H1 (cell line): ENCODE measurements at regions not wholly inside any gene's neighbourhood (a gene's known extent, or its start where the extent isn't known, plus 50 kb on each side); places are given as distances from the start of the nearest gene placed in this dataset.

Source experiments
- CTCF ChIA-PET: fragments of 300-600 bp; sonication (Branson Sonifier 250); formaldehyde crosslinking; loops from one replicate; lab custom pipeline; 2021; ENCODE audit not compliant: partially characterized antibody; lab: Charles Lee
- POLR2A ChIA-PET: fragments of 300-600 bp; sonication (Branson Sonifier 250); formaldehyde crosslinking; loops from one replicate; lab custom pipeline; 2021; ENCODE audit warnings: inconsistent platforms; ENCODE audit not compliant: partially characterized antibody; lab: Charles Lee
- DNase-seq, 2 experiments: peaks; one replicate each; pipeline versions ENCODE4 v3.0.0 to v3.0.0-alpha.2; 2010 to 2022; ENCODE audit warnings: low spot score in 2 of 2, low read depth in 1 of 2, mixed read lengths in 1 of 2
- FAIRE-seq: peaks from 2 replicates; lab custom pipeline; 2011; peaks lifted over from hg19 to GRCh38; lab: Jason Lieb, UNC
- H2AFZ ChIP-seq: 2 replicates; pipeline ENCODE4 v1.8.1; 2012; ENCODE audit warnings: low read length, inconsistent platforms
- H2AK5ac ChIP-seq: 2 replicates; pipeline ENCODE4 v1.6.1; 2013; ENCODE audit warnings: low read depth, low read length
- H2BK120ac ChIP-seq: replicated peaks from 2 replicates; pipeline ENCODE3; 2013; ENCODE audit warnings: low read depth, low read length, inconsistent platforms
- H2BK12ac ChIP-seq: 2 replicates; pipeline ENCODE4 v1.6.1; 2013; ENCODE audit warnings: low read depth, low read length
- H2BK15ac ChIP-seq: 2 replicates; pipeline ENCODE4 v1.6.1; 2013; ENCODE audit warnings: low read length
- H2BK20ac ChIP-seq: 2 replicates; pipeline ENCODE4 v1.6.1; 2013; ENCODE audit warnings: low read length
- H2BK5ac ChIP-seq: 2 replicates; pipeline ENCODE4 v1.6.1; 2013; ENCODE audit warnings: low read depth, low read length
- H3K14ac ChIP-seq: 2 replicates; pipeline ENCODE4 v1.6.1; 2013; ENCODE audit warnings: inconsistent platforms; ENCODE audit not compliant: insufficient read length
- H3K18ac ChIP-seq: 2 replicates; pipeline ENCODE4 v1.6.1; 2013; ENCODE audit warnings: low read length; ENCODE audit errors: extremely low read depth
- H3K23ac ChIP-seq: 2 replicates; pipeline ENCODE4 v1.6.1; 2013; ENCODE audit warnings: inconsistent platforms; ENCODE audit not compliant: insufficient read length
- H3K23me2 ChIP-seq: 2 replicates; pipeline ENCODE4 v1.6.1; 2013; ENCODE audit warnings: low read depth, low read length
- H3K27ac ChIP-seq: 2 replicates; pipeline ENCODE4 v1.6.1; 2011; ENCODE audit warnings: low read depth, low read length, inconsistent platforms
- H3K27me3 ChIP-seq, 4 experiments: replicated peaks in 1 of 4; 1 replicate in 1 of 4; 2 replicates in 3 of 4; pipeline versions ENCODE4 v1.6.1 to v1.8.1; 2011 to 2013; ENCODE audit warnings: low read length in 3 of 4, mild to moderate bottlenecking in 3 of 4, inconsistent platforms in 2 of 4, mixed read lengths in 2 of 4, moderate library complexity in 1 of 4; ENCODE audit not compliant: control insufficient read depth in 3 of 4, insufficient read depth in 3 of 4; ENCODE audit errors: extremely low read depth in 1 of 4
- H3K36me3 ChIP-seq, 4 experiments: 2 replicates each; pipeline versions ENCODE4 v1.6.1 to v1.8.1; 2011 to 2013; ENCODE audit warnings: mild to moderate bottlenecking in 4 of 4, low read length in 3 of 4, moderate library complexity in 2 of 4, control low read depth in 1 of 4, inconsistent platforms in 1 of 4; ENCODE audit not compliant: insufficient read depth in 4 of 4, control insufficient read depth in 2 of 4
- H3K4ac ChIP-seq: replicated peaks from 2 replicates; pipeline ENCODE3; 2013; ENCODE audit warnings: low read length, low read depth, mixed read lengths, inconsistent platforms; ENCODE audit not compliant: insufficient read length
- H3K4me1 ChIP-seq, 4 experiments: replicated peaks in 1 of 4; 1 replicate in 1 of 4; 2 replicates in 3 of 4; pipeline versions ENCODE4 v1.6.1 to v1.8.1; 2011 to 2013; ENCODE audit warnings: low read length in 3 of 4, inconsistent platforms in 2 of 4, mixed read lengths in 1 of 4; ENCODE audit not compliant: insufficient read depth in 4 of 4, control insufficient read depth in 3 of 4
- H3K4me2 ChIP-seq, 2 experiments: 2 replicates each; pipeline versions ENCODE4 v1.6.1 to v1.8.1; 2011 to 2013; ENCODE audit warnings: low read depth in 2 of 2, low read length in 2 of 2, control low read depth in 1 of 2, inconsistent platforms in 1 of 2, mild to moderate bottlenecking in 1 of 2; ENCODE audit not compliant: insufficient read depth in 1 of 2
- H3K4me3 ChIP-seq, 4 experiments: fragments of 200-600, 300-600 bp in 1 of 4; sonication (generic), shearing (Covaris generic), sonication (Bioruptor Twin) in 1 of 4; 2 replicates each; pipeline versions ENCODE4 v1.5.1 to v1.8.1; 2011 to 2016; ENCODE audit warnings: low read length in 4 of 4, low read depth in 3 of 4, control low read depth in 2 of 4, inconsistent platforms in 2 of 4, mild to moderate bottlenecking in 2 of 4, mixed read lengths in 1 of 4, moderate library complexity in 1 of 4; ENCODE audit not compliant: insufficient read depth in 2 of 4; ENCODE audit errors: extremely low read depth in 1 of 4
- H3K56ac ChIP-seq: replicated peaks from 2 replicates; pipeline ENCODE3; 2013; ENCODE audit warnings: low read depth, mild to moderate bottlenecking, mixed read lengths, low read length, inconsistent platforms; ENCODE audit not compliant: insufficient read length
- H3K79me1 ChIP-seq: 2 replicates; pipeline ENCODE4 v1.6.1; 2013; ENCODE audit warnings: low read depth, low read length, control low read depth
- H3K79me2 ChIP-seq, 2 experiments: 2 replicates each; pipeline versions ENCODE4 v1.6.1 to v1.8.1; 2012 to 2013; ENCODE audit warnings: low read length in 2 of 2, mild to moderate bottlenecking in 2 of 2, inconsistent platforms in 1 of 2; ENCODE audit not compliant: insufficient read depth in 2 of 2, control insufficient read depth in 1 of 2
- H3K9ac ChIP-seq, 4 experiments: replicated peaks in 1 of 4; 1 replicate in 1 of 4; 2 replicates in 3 of 4; pipeline versions ENCODE4 v1.6.1 to v1.8.1; 2011 to 2013; ENCODE audit warnings: low read depth in 3 of 4, low read length in 3 of 4, control low read depth in 2 of 4, mild to moderate bottlenecking in 2 of 4, moderate library complexity in 2 of 4, inconsistent platforms in 1 of 4; ENCODE audit errors: extremely low read depth in 1 of 4
- H3K9me3 ChIP-seq, 2 experiments: 2 replicates each; pipeline versions ENCODE4 v1.6.1 to v1.8.1; 2012 to 2013; ENCODE audit warnings: mild to moderate bottlenecking in 2 of 2, moderate library complexity in 2 of 2, control low read depth in 1 of 2, inconsistent platforms in 1 of 2, low read depth in 1 of 2, low read length in 1 of 2, mixed read lengths in 1 of 2; ENCODE audit not compliant: insufficient read depth in 2 of 2
- H4K20me1 ChIP-seq, 2 experiments: replicated peaks in 1 of 2; 2 replicates each; pipeline versions ENCODE3 to v1.8.1; 2011 to 2013; ENCODE audit warnings: inconsistent platforms in 2 of 2, low read length in 2 of 2, mild to moderate bottlenecking in 1 of 2; ENCODE audit not compliant: insufficient read depth in 2 of 2, control insufficient read depth in 1 of 2
- H4K5ac ChIP-seq: 2 replicates; pipeline ENCODE4 v1.6.1; 2013; ENCODE audit warnings: low read length, low read depth, mixed read lengths, inconsistent platforms; ENCODE audit not compliant: insufficient read length
- H4K8ac ChIP-seq: 2 replicates; pipeline ENCODE4 v1.8.0; 2013; ENCODE audit warnings: mild to moderate bottlenecking, moderate library complexity, low read length, inconsistent platforms; ENCODE audit not compliant: insufficient read depth; ENCODE audit errors: extremely low read depth
- H4K91ac ChIP-seq: replicated peaks from 2 replicates; pipeline ENCODE3; 2013; ENCODE audit warnings: low read length, mixed read lengths, inconsistent platforms; ENCODE audit not compliant: insufficient read length
- BRCA1 ChIP-seq: IDR thresholded peaks from 2 replicates; pipeline ENCODE4 v1.6.1; 2012; ENCODE audit warnings: low read depth, low read length, improper control_type of control experiment
- CBX8 ChIP-seq: fragments of 300-800, 300-1000 bp; sonication (generic); IDR thresholded peaks from 2 replicates; pipeline ENCODE4 v1.7.1; 2016; ENCODE audit warnings: low read depth, low read length, borderline replicate concordance
- KDM5A ChIP-seq: fragments of 200-600 bp; IDR thresholded peaks from 2 replicates; pipeline ENCODE4 v1.7.1; 2012; ENCODE audit warnings: mild to moderate bottlenecking, low read length, inconsistent platforms, mixed read lengths
- RAD21 ChIP-seq, 2 experiments: IDR thresholded peaks in 1 of 2; conservative IDR thresholded peaks in 1 of 2; 2 replicates each; pipeline ENCODE4 v1.6.1; 2011; ENCODE audit warnings: low read depth in 2 of 2, low read length in 2 of 2, improper control_type of control experiment in 1 of 2, inconsistent platforms in 1 of 2, mild to moderate bottlenecking in 1 of 2, moderate library complexity in 1 of 2
- YY1 ChIP-seq: IDR thresholded peaks from 2 replicates; pipeline ENCODE4 v1.6.1; 2011; ENCODE audit warnings: low read depth, mild to moderate bottlenecking, low read length
- WGBS, 2 experiments: shearing (Covaris generic) in 1 of 2; methylation state at CpG; one replicate each; pipeline versions ENCODE4 v1.1.6 to v1.1.7; 2013 to 2015; ENCODE audit warnings: low lambda C conversion rate in 2 of 2, mixed read lengths in 2 of 2, inconsistent platforms in 1 of 2, low coverage in 1 of 2, missing lambda C conversion rate in 1 of 2; ENCODE audit not compliant: insufficient replicate concordance in 2 of 2, insufficient coverage in 1 of 2, insufficient read length in 1 of 2; ENCODE audit errors: extremely low coverage in 1 of 2, missing lambda C conversion rate in 1 of 2; 5-methylcytosine and 5-hydroxymethylcytosine counted together

GRCh38 chr11:119835753-119836152 is 106.8 kb upstream of the NECTIN1 start:
- no peak overlapping the region for H3K4me2 ChIP-seq
- CTCF ChIA-PET = interaction anchor here (1.4 kb wide), 1 partner anchor 15 kb away, joined by 3 read pairs; no protein-coding TSS in a partner anchor
- no peaks in the 10 kb centered on the region for H3K9me3 ChIP-seq
- no peak overlapping the region for H4K5ac ChIP-seq
- no peak overlapping the region for H3K4ac ChIP-seq
- H3K79me1 ChIP-seq = no peaks in the 10 kb centered on the region
- H3K79me2 ChIP-seq = no peaks in the 10 kb centered on the region
- H3K36me3 ChIP-seq = no peaks in the 10 kb centered on the region
- no peak overlapping the region for H3K18ac ChIP-seq
- H3K27me3 ChIP-seq = no peaks in the 10 kb centered on the region; a peak in 1 of 7 replicates
- no peak overlapping the region for H2BK120ac ChIP-seq
- FAIRE-seq = no peak
- H2AFZ ChIP-seq = no peak overlapping the region
- no peak overlapping the region for H3K14ac ChIP-seq
- no peak overlapping the region for H3K23ac ChIP-seq
- TF ChIP-seq BRCA1 (no peak), YY1 (no peak), CBX8 (no peak), RAD21 (IDR thresholded peaks at IDR 0.05 in 1 of 2, conservative IDR thresholded peaks at IDR 0.05 in 1 of 2; ENCODE audit: low read depth in 2 of 2, low read length in 2 of 2) (no peak), KDM5A (no peak)
- no peak overlapping the region for H2BK20ac ChIP-seq
- H3K9ac ChIP-seq = no peak overlapping the region
- H4K91ac ChIP-seq = no peak overlapping the region
- no peak overlapping the region for H2BK5ac ChIP-seq
- H4K8ac ChIP-seq = peak overlapping the region; percentile 12; the same call in 1 of the 2 replicates
- no peak for DNase-seq
- no peak overlapping the region for H2BK15ac ChIP-seq
- H4K20me1 ChIP-seq = no peaks in the 10 kb centered on the region
- H3K4me1 ChIP-seq = peaks cover 0 to 6% (median 3%) of the 10 kb centered on the region in 4 experiments; a peak in 5 of 7 replicates
- no peak overlapping the region for H3K27ac ChIP-seq
- no peaks in the 10 kb centered on the region for H3K23me2 ChIP-seq
- no peak overlapping the region for H3K56ac ChIP-seq
- H3K4me3 ChIP-seq = no peak overlapping the region
- POLR2A ChIA-PET = no interaction called here
- no peak overlapping the region for H2BK12ac ChIP-seq
- 83% methylated on average over 8 of the region's 8 CpGs; no CpG with 5 or more reads in 1 of the 2 experiments for WGBS, 2 experiments
- no peak overlapping the region for H2AK5ac ChIP-seq
